Transverse colon (tissue), 3 donors: ENCODE measurements at regions not wholly inside any gene's neighbourhood (a gene's known extent, or its start where the extent isn't known, plus 50 kb on each side); places are given as distances from the start of the nearest gene placed in this dataset.

Experiments
- CTCF ChIP-seq, 5 experiments: fragments of 200-600 bp in 3 of 5; fragments of 450-650 bp in 2 of 5; sonication (generic) in 3 of 5; IDR thresholded peaks; 1 replicate in 2 of 5; 2 replicates in 3 of 5; pipeline ENCODE4 v1.5.1; 2016 to 2017; ENCODE audit warnings: antibody characterized with exemption in 5 of 5, inconsistent platforms in 3 of 5, mild to moderate bottlenecking in 2 of 5, moderate library complexity in 1 of 5
- EP300 ChIP-seq: sonication (generic); formaldehyde crosslinking; IDR thresholded peaks from one replicate; pipeline ENCODE4 v1.6.1; 2017; ENCODE audit warnings: antibody characterized with exemption, low read depth

DNA sequence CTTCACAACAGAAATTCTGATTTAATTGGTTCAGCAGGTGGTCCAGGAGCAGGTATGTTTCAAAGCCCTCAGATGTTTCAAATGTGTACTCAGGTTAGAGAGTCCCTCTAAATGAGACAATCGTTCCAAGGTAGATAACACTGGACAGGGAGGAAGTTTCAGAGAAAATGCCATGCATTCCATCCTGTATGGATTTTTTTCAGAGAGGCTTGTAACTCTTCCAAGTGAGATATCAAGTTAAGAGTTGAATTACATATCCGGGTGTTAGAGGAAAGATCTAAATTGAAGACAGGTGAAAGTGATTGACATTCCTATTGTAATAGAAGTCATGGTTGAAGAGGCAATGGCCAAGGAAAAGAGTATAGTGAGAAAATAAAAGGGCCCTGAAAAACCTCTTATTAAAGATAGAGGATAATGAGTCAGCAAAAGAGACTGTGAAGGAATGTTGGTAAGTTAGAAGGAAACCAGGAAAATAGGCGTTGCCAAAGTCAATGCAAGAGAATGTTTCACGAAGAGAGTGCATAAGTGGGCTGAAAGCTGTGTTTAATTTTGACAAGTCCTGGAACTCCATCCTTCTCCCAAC, 105.8 kb downstream of the BMP4 start:
- TF ChIP-seq EP300 (no peak), CTCF (IDR thresholded peaks at IDR 0.05) (no peak)
